ENCODE measurements at regions not wholly inside any gene's neighbourhood (a gene's known extent, or its start where the extent isn't known, plus 50 kb on each side); places are given as distances from the start of the nearest gene placed in this dataset.

DNA sequence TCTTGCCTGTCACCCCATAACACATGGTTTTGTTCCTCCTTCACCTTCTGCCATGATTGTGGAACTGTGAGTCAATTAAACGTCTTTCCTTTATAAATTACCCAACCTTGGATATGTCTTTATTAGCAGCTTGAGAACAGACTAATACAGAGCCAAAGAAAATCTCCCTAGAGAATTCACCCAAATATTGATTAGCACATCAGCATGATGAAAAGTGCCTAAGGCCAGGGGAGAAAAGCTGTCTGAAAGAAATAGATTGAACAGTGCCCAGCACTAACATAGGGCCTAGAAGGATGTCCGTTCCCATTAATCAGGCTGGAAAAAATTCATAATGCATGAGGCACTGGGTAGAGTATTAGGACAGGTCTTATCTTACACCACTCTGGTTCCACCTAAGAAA lies 111.9 kb upstream of the CALN1 start:
- H3K79me2 ChIP-seq (ENCODE audit: insufficient read depth, low read depth, low read length) = no peaks in the 10 kb centered on the region
- no peak overlapping the region for H3K4me3 ChIP-seq (ENCODE audit: low read depth, low read length, poor library complexity, severe bottlenecking)
- H3K4me1 ChIP-seq (ENCODE audit: insufficient read depth, low read length, poor library complexity, severe bottlenecking) = no peaks in the 10 kb centered on the region
- H2AFZ ChIP-seq (ENCODE audit: low read length) = no peak overlapping the region
- no peak overlapping the region for H3K27ac ChIP-seq (ENCODE audit: low read depth, low read length, poor library complexity, severe bottlenecking)
- CTCF ChIA-PET (ENCODE audit: unreplicated experiment) = interaction anchor here (0.6 kb wide), 1 partner anchor 53 kb away, joined by 3 read pairs; no protein-coding TSS in a partner anchor
- DNase-seq (ENCODE audit: low spot score) = no peak
- H3K36me3 ChIP-seq (ENCODE audit: insufficient read depth, low read length) = no peaks in the 10 kb centered on the region
- H3K9me3 ChIP-seq (ENCODE audit: low read length) = no peaks in the 10 kb centered on the region
- no peaks in the 10 kb centered on the region for H3K9me2 ChIP-seq (ENCODE audit: insufficient read depth, low read length)
- BruUV-seq (replicated peaks) = no TSS peak
- no peak for TF ChIP-seq EZH2phosphoT487 (IDR thresholded peaks at IDR 0.05; ENCODE audit: borderline replicate concordance, low read depth, low read length)
- TF ChIP-seq, protein P1, sequence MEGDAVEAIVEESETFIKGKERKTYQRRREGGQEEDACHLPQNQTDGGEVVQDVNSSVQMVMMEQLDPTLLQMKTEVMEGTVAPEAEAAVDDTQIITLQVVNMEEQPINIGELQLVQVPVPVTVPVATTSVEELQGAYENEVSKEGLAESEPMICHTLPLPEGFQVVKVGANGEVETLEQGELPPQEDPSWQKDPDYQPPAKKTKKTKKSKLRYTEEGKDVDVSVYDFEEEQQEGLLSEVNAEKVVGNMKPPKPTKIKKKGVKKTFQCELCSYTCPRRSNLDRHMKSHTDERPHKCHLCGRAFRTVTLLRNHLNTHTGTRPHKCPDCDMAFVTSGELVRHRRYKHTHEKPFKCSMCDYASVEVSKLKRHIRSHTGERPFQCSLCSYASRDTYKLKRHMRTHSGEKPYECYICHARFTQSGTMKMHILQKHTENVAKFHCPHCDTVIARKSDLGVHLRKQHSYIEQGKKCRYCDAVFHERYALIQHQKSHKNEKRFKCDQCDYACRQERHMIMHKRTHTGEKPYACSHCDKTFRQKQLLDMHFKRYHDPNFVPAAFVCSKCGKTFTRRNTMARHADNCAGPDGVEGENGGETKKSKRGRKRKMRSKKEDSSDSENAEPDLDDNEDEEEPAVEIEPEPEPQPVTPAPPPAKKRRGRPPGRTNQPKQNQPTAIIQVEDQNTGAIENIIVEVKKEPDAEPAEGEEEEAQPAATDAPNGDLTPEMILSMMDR (conservative IDR thresholded peaks at IDR 0.05; ENCODE audit: low read length) = no peak
- POLR2A ChIA-PET = interaction anchor here (0.6 kb wide), 1 partner anchor 9 kb away, joined by 4 read pairs; no protein-coding TSS in a partner anchor
- H3K4me2 ChIP-seq (ENCODE audit: low read length) = no peak overlapping the region
- H4K20me1 ChIP-seq (ENCODE audit: insufficient read depth, low read length) = no peaks in the 10 kb centered on the region
- intact Hi-C loops (cut with micrococcal nuclease; ENCODE audit: unreplicated experiment) = no loop called here

DNA sequence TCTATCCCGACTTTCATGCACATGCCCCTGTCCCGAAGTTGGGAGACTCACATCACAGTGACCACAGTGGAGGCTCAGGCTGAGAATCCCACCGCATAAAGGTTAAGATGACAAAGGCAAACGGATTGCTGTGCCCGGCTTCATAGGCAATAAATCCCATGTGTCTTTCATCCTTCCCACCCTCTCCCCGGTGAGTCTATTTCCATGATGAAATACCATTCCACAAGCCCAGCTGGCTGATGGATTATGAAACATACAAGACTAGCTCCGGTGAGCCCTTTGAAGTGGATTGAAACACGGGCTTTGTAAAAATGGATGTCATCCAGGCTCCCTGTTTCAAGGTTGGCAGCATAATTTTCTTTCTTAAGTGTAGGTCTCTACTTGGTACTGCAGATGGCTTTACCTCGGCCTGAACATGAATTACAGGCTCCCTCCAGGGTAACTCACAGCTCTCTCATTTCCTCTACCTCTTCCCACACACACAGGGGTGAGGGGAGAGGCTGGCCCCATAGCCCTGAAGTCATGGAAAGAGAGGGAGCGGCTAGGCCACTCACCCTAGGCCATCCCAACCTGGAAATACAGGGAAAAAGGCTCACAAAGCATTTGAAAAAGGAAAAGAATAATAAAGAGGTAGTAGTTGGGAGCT lies 92.0 kb upstream of the CALN1 start:
- Histone ChIP-seq H3K4me1 (ENCODE audit: insufficient read depth, low read length, poor library complexity, severe bottlenecking) (no peaks in the 10 kb centered on the region), H3K27ac (ENCODE audit: low read depth, low read length, poor library complexity, severe bottlenecking) (no peak overlapping the region), H3K9me3 (ENCODE audit: low read length) (no peaks in the 10 kb centered on the region), H3K9me2 (ENCODE audit: insufficient read depth, low read length) (no peaks in the 10 kb centered on the region), H3K4me3 (ENCODE audit: low read depth, low read length, poor library complexity, severe bottlenecking) (no peak overlapping the region), H3K36me3 (ENCODE audit: insufficient read depth, low read length) (no peaks in the 10 kb centered on the region), H3K79me2 (ENCODE audit: insufficient read depth, low read depth, low read length) (no peaks in the 10 kb centered on the region), H4K20me1 (ENCODE audit: insufficient read depth, low read length) (no peaks in the 10 kb centered on the region), H3K4me2 (ENCODE audit: low read length) (no peak overlapping the region), H2AFZ (ENCODE audit: low read length) (no peak overlapping the region)
- ChIA-PET POLR2A (interaction anchor here (0.6 kb wide), 1 partner anchor 88 kb away, joined by 4 read pairs; no protein-coding TSS in a partner anchor), CTCF (ENCODE audit: unreplicated experiment) (no interaction called here)
- intact Hi-C loops (cut with micrococcal nuclease; ENCODE audit: unreplicated experiment) = no loop called here
- TF ChIP-seq EZH2phosphoT487 (IDR thresholded peaks at IDR 0.05; ENCODE audit: borderline replicate concordance, low read depth, low read length) = no peak
- TF ChIP-seq, protein P1 (conservative IDR thresholded peaks at IDR 0.05; ENCODE audit: low read length) = no peak
- no TSS peak for BruUV-seq (replicated peaks)
- DNase-seq (ENCODE audit: low spot score) = no peak

DNA sequence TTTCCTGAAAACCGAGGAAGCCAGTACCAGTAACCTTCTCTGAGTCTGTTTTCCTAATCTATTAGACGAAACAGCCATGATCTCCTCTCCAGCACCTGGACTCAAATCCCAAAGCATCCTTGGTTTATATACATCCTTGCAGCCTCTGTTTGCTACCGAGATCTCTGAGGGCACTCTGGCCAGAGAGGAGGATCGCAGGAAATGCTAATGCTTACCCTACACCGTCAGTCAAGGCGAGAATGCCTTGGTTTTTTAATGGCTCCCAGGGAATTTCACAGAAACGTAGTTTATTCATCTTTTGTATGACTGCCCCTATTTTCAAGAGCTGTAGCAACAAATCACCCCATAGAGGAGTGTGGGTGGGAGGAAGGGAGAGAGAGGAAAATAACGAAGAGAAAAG lies 91.5 kb upstream of the CALN1 start:
- H3K4me3 ChIP-seq (ENCODE audit: low read depth, low read length, poor library complexity, severe bottlenecking) = no peak overlapping the region
- ChIA-PET CTCF (ENCODE audit: unreplicated experiment) (no interaction called here), POLR2A (interaction anchor here (0.6 kb wide), 1 partner anchor 87 kb away, joined by 4 read pairs; no protein-coding TSS in a partner anchor)
- H3K9me2 ChIP-seq (ENCODE audit: insufficient read depth, low read length) = no peaks in the 10 kb centered on the region
- BruUV-seq (replicated peaks) = no TSS peak
- no peak overlapping the region for H3K4me2 ChIP-seq (ENCODE audit: low read length)
- no peak overlapping the region for H3K27ac ChIP-seq (ENCODE audit: low read depth, low read length, poor library complexity, severe bottlenecking)
- H3K79me2 ChIP-seq (ENCODE audit: insufficient read depth, low read depth, low read length) = no peaks in the 10 kb centered on the region
- DNase-seq (ENCODE audit: low spot score) = no peak
- no peak overlapping the region for H2AFZ ChIP-seq (ENCODE audit: low read length)
- intact Hi-C loops (cut with micrococcal nuclease; ENCODE audit: unreplicated experiment) = no loop called here
- H3K4me1 ChIP-seq (ENCODE audit: insufficient read depth, low read length, poor library complexity, severe bottlenecking) = no peaks in the 10 kb centered on the region
- TF ChIP-seq, protein P1 (conservative IDR thresholded peaks at IDR 0.05; ENCODE audit: low read length) = no peak
- TF ChIP-seq EZH2phosphoT487 (IDR thresholded peaks at IDR 0.05; ENCODE audit: borderline replicate concordance, low read depth, low read length) = no peak
- H3K36me3 ChIP-seq (ENCODE audit: insufficient read depth, low read length) = no peaks in the 10 kb centered on the region
- H3K9me3 ChIP-seq (ENCODE audit: low read length) = no peaks in the 10 kb centered on the region
- H4K20me1 ChIP-seq (ENCODE audit: insufficient read depth, low read length) = no peaks in the 10 kb centered on the region
